ENCODE measurements at regions not wholly inside any gene's neighbourhood (a gene's known extent, or its start where the extent isn't known, plus 50 kb on each side); places are given as distances from the start of the nearest gene placed in this dataset.

- TF ChIP-seq PRDM15 (CRISPR knock-in tag; IDR thresholded peaks at IDR 0.05) (no peak), CREB1 (IDR thresholded peaks at IDR 0.05; ENCODE audit: low read depth) (no peak), STAT1 (conservative IDR thresholded peaks at IDR 0.05) (no peak), SIX5 (IDR thresholded peaks at IDR 0.05; ENCODE audit: low read depth, low read length, severe bottlenecking) (no peak), NFIC (IDR thresholded peaks at IDR 0.05; ENCODE audit: low read depth, low read length) (no peak), TCF12 (IDR thresholded peaks at IDR 0.05; ENCODE audit: low read depth, low read length) (no peak), POLR2AphosphoS2 (IDR thresholded peaks at IDR 0.05; ENCODE audit: low read depth, low read length) (no peak), MYB (IDR thresholded peaks at IDR 0.05; ENCODE audit: borderline replicate concordance, low read depth, low read length) (no peak), CBFB (IDR thresholded peaks at IDR 0.05; ENCODE audit: low read depth) (no peak)
- TF ChIP-seq, protein P1, sequence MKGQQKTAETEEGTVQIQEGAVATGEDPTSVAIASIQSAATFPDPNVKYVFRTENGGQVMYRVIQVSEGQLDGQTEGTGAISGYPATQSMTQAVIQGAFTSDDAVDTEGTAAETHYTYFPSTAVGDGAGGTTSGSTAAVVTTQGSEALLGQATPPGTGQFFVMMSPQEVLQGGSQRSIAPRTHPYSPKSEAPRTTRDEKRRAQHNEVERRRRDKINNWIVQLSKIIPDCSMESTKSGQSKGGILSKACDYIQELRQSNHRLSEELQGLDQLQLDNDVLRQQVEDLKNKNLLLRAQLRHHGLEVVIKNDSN (IDR thresholded peaks at IDR 0.05; ENCODE audit: borderline replicate concordance, extremely low read length, insufficient read depth, low read depth, low read length), result no peak
These were observed 437.2 kb upstream of the EDIL3 start (continued) for GRCh38 chr5:84821924-84822323.
